Brain microvascular endothelial cell (primary cell): ENCODE measurements at regions not wholly inside any gene's neighbourhood (a gene's known extent, or its start where the extent isn't known, plus 50 kb on each side); places are given as distances from the start of the nearest gene placed in this dataset.

Source experiments
- DNase-seq: peaks from one replicate; pipeline ENCODE4 v3.0.0-alpha.2; 2020
- H3K27ac ChIP-seq: fragments of 250-450 bp; sonication (Bioruptor Pico); 2 replicates; pipeline ENCODE4 v1.5.1; 2020; ENCODE audit warnings: mild to moderate bottlenecking, moderate library complexity
- H3K27me3 ChIP-seq: fragments of 250-450 bp; sonication (Bioruptor Pico); replicated peaks from 2 replicates; pipeline ENCODE4 v1.5.1; 2020; ENCODE audit warnings: mild to moderate bottlenecking
- H3K36me3 ChIP-seq: fragments of 250-450 bp; sonication (Bioruptor Pico); replicated peaks from 2 replicates; pipeline ENCODE4 v1.5.1; 2020; ENCODE audit warnings: mild to moderate bottlenecking
- H3K4me3 ChIP-seq: 2 replicates; pipeline ENCODE4 v1.5.1; 2011; ENCODE audit warnings: low read depth, mild to moderate bottlenecking, control low read depth, low read length, moderate library complexity
- in situ Hi-C: cut with HindIII; loops from 2 replicates; pipeline ENCODE4 v1.10.0; 2017; ENCODE audit warnings: low sequenced_read_pairs, low pct_ligation_motif_present
- TF ChIP-seq, protein P1 (sequence below): IDR thresholded peaks from 2 replicates; pipeline ENCODE4 v1.5.1; 2011; ENCODE audit warnings: low read depth, mild to moderate bottlenecking, moderate library complexity, low read length, control low read depth, inconsistent platforms; ENCODE audit errors: missing control alignments

DNA sequence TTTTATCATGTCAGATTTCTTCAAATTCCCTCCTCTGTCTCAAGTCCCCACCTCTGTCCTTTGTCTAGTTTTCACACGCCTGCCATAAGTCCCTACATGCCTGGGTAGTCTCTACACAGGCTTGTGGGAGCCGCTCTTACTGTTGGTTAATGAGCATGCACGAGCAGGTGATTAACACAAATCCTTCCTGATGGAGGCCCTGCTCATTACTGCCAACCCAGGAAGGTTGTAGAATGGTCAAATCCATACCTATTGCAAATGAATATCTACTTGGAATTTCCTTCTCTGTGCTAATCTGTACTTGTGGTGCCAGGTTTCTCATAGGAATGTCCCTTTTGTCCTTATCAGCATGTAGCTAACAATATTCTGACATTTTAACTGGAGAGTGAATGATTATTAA lies 208.4 kb upstream of the HDX start:
- H3K36me3 ChIP-seq = no peaks in the 10 kb centered on the region
- H3K4me3 ChIP-seq = no peak overlapping the region
- in situ Hi-C loops = no loop called here
- no peaks in the 10 kb centered on the region for H3K27me3 ChIP-seq
- DNase-seq = no peak
- H3K27ac ChIP-seq = no peak overlapping the region
- TF ChIP-seq, protein P1, sequence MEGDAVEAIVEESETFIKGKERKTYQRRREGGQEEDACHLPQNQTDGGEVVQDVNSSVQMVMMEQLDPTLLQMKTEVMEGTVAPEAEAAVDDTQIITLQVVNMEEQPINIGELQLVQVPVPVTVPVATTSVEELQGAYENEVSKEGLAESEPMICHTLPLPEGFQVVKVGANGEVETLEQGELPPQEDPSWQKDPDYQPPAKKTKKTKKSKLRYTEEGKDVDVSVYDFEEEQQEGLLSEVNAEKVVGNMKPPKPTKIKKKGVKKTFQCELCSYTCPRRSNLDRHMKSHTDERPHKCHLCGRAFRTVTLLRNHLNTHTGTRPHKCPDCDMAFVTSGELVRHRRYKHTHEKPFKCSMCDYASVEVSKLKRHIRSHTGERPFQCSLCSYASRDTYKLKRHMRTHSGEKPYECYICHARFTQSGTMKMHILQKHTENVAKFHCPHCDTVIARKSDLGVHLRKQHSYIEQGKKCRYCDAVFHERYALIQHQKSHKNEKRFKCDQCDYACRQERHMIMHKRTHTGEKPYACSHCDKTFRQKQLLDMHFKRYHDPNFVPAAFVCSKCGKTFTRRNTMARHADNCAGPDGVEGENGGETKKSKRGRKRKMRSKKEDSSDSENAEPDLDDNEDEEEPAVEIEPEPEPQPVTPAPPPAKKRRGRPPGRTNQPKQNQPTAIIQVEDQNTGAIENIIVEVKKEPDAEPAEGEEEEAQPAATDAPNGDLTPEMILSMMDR = no peak

DNA sequence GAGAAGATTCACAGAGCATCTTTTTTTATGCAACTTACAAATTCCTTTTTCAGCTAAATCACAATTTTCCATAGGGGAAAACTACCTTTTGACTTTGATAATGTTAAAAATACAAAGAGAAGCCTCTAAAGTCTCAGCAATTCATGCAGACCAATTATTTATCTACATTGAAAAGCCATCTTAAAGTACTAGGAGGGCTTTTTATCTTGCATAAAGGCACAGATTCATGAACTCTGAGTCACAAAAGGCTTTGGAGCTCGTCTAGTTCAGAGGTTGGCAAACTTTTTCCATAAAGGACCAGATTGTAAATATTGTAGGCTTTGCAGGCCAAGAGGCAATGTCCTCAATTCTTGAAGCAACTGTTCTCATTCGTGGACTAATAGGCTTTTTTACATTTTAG lies 210.4 kb upstream of the HDX start:
- no peak overlapping the region for H3K27ac ChIP-seq
- DNase-seq = no peak
- H3K4me3 ChIP-seq = no peak overlapping the region
- H3K27me3 ChIP-seq = no peaks in the 10 kb centered on the region
- TF ChIP-seq, protein P1 = no peak
- no peaks in the 10 kb centered on the region for H3K36me3 ChIP-seq
- in situ Hi-C loops = no loop called here

DNA sequence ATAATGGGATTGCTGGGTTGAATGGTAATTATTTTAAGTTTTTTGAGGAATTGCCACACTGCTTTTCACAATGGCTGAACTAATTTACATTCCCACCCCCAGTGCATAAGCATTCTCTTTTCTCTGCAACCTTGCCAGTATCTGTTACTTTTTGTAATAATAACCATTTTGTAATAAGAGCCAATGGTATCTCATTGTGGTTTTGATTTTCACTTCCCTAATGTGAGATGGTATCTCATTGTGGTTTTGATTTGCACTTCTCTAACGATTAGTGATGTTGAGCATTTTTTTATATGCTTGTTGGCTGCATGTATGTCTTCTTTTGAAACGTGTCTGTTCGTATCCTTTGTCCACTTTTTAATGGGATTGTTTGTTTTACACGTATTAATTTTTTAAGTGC lies 213.1 kb upstream of the HDX start:
- TF ChIP-seq, protein P1 = no peak
- no peaks in the 10 kb centered on the region for H3K27me3 ChIP-seq
- in situ Hi-C loops = no loop called here
- no peak overlapping the region for H3K4me3 ChIP-seq
- no peak for DNase-seq
- H3K36me3 ChIP-seq = no peaks in the 10 kb centered on the region
- H3K27ac ChIP-seq = no peak overlapping the region

DNA sequence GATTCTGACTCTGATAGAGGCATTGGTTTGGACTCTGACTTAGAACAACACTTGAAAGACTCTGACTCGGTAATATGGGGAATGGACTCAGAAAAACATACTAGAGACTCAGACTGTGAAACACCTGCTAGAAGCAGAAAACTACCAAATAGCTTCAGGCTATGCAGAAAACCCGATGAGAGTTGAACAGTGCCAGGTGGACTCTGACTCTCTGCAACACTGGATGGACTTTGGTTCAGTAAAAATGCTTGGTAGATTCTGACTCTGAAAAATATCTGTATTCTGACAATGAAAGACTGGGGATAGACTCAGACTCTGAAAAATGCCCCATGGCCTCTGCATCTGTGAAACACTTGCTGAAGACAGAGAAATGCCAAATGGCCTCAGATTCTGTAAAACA lies 215.1 kb upstream of the HDX start:
- DNase-seq = no peak
- no peak overlapping the region for H3K4me3 ChIP-seq
- H3K27ac ChIP-seq = no peak overlapping the region
- in situ Hi-C loops = no loop called here
- TF ChIP-seq, protein P1 = no peak
- H3K27me3 ChIP-seq = no peaks in the 10 kb centered on the region
- H3K36me3 ChIP-seq = no peaks in the 10 kb centered on the region

DNA sequence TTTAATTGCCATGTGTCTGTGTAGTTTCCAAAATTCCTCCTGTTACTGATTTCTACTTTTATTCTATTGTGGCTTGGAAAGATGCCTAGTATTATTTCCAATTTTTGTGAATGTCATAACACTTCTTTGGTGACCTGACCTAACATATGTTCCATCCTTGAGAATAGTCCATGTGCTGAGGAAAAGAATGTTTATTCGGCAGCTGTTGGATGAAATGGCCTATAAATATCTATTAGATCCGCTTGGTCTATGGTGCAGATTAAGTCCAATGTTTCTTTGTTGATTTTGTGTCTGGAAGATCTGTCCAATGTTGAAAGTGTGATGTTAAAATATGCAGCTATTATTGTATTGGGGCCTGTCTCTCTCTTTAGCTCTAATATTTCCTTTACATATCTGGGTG lies 219.2 kb upstream of the HDX start:
- Histone ChIP-seq H3K27ac (no peak overlapping the region), H3K36me3 (no peaks in the 10 kb centered on the region), H3K4me3 (no peak overlapping the region), H3K27me3 (no peaks in the 10 kb centered on the region)
- TF ChIP-seq, protein P1 = no peak
- DNase-seq = no peak
- in situ Hi-C loops = no loop called here

DNA sequence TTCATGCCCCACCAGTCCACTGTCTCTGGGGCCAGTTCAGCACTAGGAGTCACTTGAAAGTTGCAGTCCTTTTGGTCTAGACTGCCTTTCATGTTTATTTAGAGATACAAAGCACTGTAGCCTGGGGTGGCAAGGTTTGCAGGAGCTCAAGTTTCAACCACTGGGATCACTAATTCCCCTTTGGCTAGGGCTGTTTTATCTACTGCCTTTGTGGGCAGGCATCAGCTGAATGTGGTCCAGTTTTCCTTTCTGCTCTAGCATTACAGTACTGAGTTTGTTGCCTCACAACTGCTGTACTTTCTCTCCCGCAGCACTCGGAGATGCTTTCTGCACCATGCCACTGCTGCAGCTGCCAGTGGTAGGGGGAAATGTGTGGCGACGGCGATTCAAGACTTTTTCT lies 222.3 kb upstream of the HDX start:
- TF ChIP-seq, protein P1 = no peak
- no peak for DNase-seq
- H3K27me3 ChIP-seq = no peaks in the 10 kb centered on the region
- H3K4me3 ChIP-seq = no peak overlapping the region
- in situ Hi-C loops = no loop called here
- no peak overlapping the region for H3K27ac ChIP-seq
- H3K36me3 ChIP-seq = no peaks in the 10 kb centered on the region
